ENCODE measurements at regions not wholly inside any gene's neighbourhood (a gene's known extent, or its start where the extent isn't known, plus 50 kb on each side); places are given as distances from the start of the nearest gene placed in this dataset.

DNA sequence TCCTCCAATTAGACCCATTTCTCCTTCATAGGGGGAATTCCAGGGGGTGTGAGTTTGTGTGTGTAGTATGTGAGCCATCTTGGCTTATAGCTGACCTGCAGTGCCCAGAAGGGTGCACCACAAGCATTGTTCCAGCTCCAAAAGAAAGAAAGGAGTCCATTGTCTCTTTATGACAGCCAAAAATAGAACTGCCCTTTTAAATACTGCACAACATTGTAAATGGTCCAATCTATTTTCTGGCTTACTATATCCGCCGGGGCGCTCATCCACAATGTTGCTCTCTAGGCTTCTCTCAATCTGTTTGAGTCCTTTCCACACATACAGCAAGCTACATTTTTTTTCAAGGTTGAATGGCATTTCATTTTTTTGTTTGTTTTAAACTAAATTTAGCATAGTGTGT, 517.5 kb downstream of the STK39 start:
- TF ChIP-seq, protein P1, sequence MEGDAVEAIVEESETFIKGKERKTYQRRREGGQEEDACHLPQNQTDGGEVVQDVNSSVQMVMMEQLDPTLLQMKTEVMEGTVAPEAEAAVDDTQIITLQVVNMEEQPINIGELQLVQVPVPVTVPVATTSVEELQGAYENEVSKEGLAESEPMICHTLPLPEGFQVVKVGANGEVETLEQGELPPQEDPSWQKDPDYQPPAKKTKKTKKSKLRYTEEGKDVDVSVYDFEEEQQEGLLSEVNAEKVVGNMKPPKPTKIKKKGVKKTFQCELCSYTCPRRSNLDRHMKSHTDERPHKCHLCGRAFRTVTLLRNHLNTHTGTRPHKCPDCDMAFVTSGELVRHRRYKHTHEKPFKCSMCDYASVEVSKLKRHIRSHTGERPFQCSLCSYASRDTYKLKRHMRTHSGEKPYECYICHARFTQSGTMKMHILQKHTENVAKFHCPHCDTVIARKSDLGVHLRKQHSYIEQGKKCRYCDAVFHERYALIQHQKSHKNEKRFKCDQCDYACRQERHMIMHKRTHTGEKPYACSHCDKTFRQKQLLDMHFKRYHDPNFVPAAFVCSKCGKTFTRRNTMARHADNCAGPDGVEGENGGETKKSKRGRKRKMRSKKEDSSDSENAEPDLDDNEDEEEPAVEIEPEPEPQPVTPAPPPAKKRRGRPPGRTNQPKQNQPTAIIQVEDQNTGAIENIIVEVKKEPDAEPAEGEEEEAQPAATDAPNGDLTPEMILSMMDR (IDR thresholded peaks at IDR 0.05), result no peak

DNA sequence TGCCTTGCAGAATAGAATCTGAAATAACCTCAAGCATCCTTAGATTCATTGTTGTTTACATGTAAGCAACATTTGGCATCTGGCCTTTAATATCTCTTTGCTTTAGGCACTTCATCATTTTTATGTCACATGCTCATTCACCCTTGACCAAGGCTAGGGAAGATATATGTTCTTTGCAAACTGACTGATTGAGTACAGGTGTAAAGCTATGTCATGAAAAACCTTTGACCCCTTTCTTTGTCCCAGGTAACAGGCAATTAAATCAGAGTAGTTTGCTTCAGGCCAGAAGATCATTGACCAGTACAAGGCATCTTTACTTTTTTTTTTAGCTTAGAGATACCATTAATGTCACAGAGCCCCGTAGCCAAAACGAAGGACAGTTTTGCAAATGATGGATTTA, 520.6 kb downstream of the STK39 start:
- TF ChIP-seq, protein P1 (IDR thresholded peaks at IDR 0.05), result no peak

DNA sequence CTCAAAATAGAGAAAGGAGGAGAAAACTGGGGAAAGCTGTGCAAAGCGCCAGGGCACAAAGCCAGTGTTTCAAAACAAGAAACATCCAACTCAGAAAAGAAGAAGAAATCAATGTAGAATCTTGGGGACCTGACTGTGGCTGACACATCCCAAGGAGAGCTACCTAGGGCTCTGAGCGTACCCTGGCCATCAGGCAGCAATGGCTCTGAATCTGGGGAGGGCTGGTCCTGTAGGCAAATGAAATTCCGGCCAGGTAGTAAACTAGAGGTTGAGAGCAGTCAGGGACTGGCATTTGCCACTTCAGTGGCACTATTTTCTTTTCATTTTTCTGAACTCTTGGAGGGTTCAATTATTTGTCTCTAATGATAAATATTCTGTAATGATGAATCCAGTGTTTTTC, 525.8 kb downstream of the STK39 start:
- TF ChIP-seq, protein P1 (IDR thresholded peaks at IDR 0.05), result no peak

DNA sequence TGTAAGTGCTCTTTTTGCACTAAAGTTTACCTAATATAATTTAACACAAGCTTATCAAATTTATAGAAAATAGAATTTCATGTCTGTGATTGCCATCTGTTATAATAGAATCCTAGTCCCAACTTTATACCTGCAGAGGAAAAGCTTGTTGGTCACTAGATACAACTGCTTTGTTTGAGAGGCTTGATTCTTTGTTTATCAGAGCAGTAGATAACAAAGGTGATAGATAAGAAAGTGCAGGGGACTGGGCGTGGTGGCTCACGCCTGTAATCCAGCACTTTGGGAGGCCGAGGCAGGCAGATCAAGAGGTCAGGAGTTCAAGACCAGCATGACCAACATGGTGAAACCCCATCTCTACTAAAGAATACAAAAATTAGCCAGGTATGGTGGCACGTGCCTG, 528.0 kb downstream of the STK39 start:
- TF ChIP-seq, protein P1 (IDR thresholded peaks at IDR 0.05), result no peak

DNA sequence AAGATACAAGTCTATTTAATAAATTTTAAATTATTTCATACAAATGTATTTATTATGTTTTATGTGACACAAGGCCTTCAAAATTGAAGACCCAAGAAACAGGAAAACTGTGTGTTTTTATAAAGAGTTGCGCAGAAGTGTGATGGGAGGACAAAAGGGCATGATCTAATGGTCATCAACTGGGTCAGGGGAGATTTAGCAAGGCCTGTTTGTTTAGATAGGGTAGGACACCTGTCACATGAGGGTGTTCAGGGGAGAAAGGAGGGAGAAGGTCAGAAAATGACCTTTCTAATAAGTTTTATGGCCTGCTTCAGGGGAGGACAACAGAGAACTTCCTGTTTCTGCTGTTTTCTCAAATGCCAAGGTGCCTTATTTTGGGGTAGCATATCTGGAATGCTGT, 528.8 kb downstream of the STK39 start:
- TF ChIP-seq, protein P1 (IDR thresholded peaks at IDR 0.05), result no peak

DNA sequence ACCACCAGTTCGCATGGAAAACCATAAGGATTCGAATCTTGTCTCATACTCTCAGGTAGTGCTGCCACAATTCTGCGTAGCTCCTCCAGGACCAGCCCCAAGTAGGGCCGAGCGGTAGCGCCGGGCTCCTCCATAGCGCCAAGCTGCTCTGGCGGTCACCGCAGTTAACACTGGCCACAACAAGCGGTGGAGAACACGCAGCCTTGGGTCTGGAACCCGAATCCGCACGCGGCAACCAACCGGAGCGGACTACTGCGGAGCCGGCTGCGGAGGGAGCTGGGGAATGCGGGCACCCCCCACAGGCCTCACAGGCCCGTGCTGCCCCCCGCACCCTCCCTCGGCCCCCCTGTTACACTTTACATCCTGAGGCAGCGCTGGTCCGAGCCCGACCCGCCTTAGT, 531.5 kb downstream of the STK39 start:
- TF ChIP-seq, protein P1 (IDR thresholded peaks at IDR 0.05), result no peak

DNA sequence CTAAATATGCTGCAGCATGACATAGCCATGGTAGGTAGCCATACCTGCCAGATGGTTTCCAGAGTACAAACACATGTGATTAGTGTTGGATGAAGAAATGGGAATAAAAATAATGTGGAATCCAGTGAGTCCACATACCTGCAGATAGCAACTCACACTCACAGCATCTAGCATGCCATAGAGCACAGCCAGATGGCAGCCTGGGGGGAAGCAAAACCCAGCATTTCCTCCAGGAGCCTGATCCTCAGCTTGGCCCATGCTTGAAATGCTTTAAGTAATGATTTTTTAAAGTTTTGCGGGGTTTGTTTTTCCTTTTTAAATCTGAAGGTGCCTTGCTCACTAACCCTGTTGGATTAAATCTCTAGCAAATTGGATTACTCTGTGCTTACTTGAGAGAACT, 535.1 kb downstream of the STK39 start:
- TF ChIP-seq, protein P1 (IDR thresholded peaks at IDR 0.05), result no peak

DNA sequence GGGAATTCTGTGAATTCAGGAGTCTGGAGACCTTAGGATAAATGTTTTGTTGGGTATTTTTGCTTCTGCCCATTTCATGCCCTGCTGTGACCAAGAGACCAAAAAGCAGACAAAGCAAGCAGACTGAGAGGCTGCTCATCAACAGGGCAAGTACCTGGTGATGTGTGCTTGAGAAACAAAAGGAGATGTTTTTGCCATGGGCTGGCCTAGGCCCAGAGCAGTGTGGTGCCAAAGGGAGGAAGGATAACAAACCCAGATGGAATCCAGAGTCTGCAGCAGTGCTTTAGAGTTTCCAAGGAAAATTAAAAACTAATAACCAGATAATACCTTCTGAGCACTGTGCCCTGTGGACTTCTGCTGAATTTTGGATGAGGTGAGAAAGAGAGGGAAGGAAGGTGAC, 538.4 kb downstream of the STK39 start:
- TF ChIP-seq, protein P1 (IDR thresholded peaks at IDR 0.05), result no peak
